ENCODE measurements at regions not wholly inside any gene's neighbourhood (a gene's known extent, or its start where the extent isn't known, plus 50 kb on each side); places are given as distances from the start of the nearest gene placed in this dataset.

DNA sequence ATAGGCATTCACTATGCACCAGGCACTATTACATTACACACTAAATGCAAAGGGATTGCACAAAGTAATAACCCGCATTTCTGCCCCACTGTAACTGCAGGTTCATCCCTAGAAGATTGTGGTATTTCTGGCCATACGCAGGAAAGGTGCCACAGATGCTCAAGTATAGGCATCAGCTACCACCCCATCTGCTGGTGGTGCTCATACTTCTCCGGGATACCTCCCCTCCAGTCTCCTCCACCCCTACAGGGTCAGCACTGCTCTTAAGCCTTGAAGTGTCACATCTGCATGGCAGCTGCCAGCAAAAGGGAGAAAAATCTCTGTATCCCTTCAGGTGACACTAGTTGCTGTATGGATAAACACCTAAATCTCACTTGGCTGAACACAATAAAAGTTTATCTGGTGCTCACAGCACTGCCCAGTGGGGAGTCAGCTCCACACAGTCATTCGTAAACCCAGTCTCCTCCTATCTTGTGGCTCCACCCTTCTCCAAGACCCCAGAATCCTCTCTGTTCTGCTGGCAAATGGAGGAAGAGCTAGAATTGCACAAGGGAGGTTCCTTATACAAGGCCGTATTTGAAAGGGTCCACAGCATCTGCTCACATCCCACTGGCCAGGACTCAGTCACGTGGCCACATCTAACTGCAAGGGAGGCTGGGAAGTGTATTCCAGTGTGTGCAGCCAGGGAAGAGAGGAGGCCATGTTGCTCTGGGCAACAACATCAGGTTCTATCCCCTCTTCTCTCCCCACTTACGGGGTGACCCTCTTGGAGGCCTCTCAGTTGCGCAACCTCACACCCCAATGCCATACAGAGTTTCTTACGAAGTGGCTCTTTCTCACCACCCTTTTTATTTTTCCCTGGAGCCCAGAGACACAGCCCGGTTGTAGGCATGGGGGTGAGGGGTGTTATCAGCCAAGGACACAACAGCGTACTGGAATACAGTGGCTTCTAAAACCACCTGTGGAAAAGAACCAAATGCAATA lies 114.7 kb downstream of the BUD13 start:
- no peak for DNase-seq (ENCODE audit: low read depth)
- H3K4me3 ChIP-seq (ENCODE audit: low read depth, low read length), result no peak overlapping the region
- TF ChIP-seq, protein P1, sequence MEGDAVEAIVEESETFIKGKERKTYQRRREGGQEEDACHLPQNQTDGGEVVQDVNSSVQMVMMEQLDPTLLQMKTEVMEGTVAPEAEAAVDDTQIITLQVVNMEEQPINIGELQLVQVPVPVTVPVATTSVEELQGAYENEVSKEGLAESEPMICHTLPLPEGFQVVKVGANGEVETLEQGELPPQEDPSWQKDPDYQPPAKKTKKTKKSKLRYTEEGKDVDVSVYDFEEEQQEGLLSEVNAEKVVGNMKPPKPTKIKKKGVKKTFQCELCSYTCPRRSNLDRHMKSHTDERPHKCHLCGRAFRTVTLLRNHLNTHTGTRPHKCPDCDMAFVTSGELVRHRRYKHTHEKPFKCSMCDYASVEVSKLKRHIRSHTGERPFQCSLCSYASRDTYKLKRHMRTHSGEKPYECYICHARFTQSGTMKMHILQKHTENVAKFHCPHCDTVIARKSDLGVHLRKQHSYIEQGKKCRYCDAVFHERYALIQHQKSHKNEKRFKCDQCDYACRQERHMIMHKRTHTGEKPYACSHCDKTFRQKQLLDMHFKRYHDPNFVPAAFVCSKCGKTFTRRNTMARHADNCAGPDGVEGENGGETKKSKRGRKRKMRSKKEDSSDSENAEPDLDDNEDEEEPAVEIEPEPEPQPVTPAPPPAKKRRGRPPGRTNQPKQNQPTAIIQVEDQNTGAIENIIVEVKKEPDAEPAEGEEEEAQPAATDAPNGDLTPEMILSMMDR (IDR thresholded peaks at IDR 0.05; ENCODE audit: insufficient read depth, low read depth, low read length), result no peak

- H3K4me3 ChIP-seq (ENCODE audit: low read depth, low read length), result no peak overlapping the region
- TF ChIP-seq, protein P1 (IDR thresholded peaks at IDR 0.05; ENCODE audit: insufficient read depth, low read depth, low read length), result no peak
- no peak for DNase-seq (ENCODE audit: low read depth)
These were observed 116.8 kb downstream of the BUD13 start for GRCh38 chr11:116656011-116656410.

DNA sequence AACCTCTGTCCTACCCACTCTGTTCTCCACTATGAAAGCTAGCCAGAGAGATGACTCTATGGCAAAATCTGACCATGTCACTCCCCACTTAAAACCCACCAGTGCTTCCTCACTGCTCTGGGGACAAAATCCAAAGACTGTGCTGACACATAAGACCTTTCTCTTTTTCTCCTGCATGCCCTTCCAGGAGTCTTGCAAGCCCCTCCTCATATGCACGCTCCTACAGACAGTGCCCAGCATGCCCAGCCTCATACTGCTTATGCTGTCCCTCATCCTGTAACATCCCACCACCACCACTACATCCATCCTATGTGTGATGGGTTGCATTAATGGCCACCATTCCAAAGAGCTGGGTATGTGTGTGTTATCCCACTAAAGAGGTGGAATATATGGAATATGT lies 118.3 kb downstream of the BUD13 start:
- TF ChIP-seq, protein P1 (IDR thresholded peaks at IDR 0.05; ENCODE audit: insufficient read depth, low read depth, low read length), result no peak
- H3K4me3 ChIP-seq (ENCODE audit: low read depth, low read length), result no peak overlapping the region
- DNase-seq (ENCODE audit: low read depth), result no peak

GRCh38 chr11:116653206-116653605 lies 119.6 kb downstream of the BUD13 start:
- TF ChIP-seq, protein P1 (IDR thresholded peaks at IDR 0.05; ENCODE audit: insufficient read depth, low read depth, low read length), result no peak
- DNase-seq (ENCODE audit: low read depth), result no peak
- no peak overlapping the region for H3K4me3 ChIP-seq (ENCODE audit: low read depth, low read length)

GRCh38 chr11:116651737-116652237 lies 121.0 kb downstream of the BUD13 start:
- DNase-seq (ENCODE audit: low read depth), result no peak
- TF ChIP-seq, protein P1 (IDR thresholded peaks at IDR 0.05; ENCODE audit: insufficient read depth, low read depth, low read length), result no peak
- H3K4me3 ChIP-seq (ENCODE audit: low read depth, low read length), result no peak overlapping the region

- H3K4me3 ChIP-seq (ENCODE audit: low read depth, low read length), result no peak overlapping the region
- TF ChIP-seq, protein P1 (IDR thresholded peaks at IDR 0.05; ENCODE audit: insufficient read depth, low read depth, low read length), result no peak
- DNase-seq (ENCODE audit: low read depth), result no peak
These were observed 121.6 kb downstream of the BUD13 start for GRCh38 chr11:116651098-116651736.
